Duodenal mucosa (tissue), 2 donors: ENCODE measurements at regions not wholly inside any gene's neighbourhood (a gene's known extent, or its start where the extent isn't known, plus 50 kb on each side); places are given as distances from the start of the nearest gene placed in this dataset.

Experiments
- H3K27ac ChIP-seq: one replicate; pipeline ENCODE4 v1.7.0; 2013; ENCODE audit warnings: low read depth, low read length
- H3K27me3 ChIP-seq, 2 donors: one replicate each; pipeline ENCODE4 v1.7.0; 2013; ENCODE audit warnings: low read length in 2 of 2, control low read depth in 1 of 2; ENCODE audit not compliant: insufficient read depth in 2 of 2, control insufficient read depth in 1 of 2
- H3K36me3 ChIP-seq, 2 donors: one replicate each; pipeline ENCODE4 v1.7.0; 2013; ENCODE audit warnings: low read length in 2 of 2, control low read depth in 1 of 2; ENCODE audit not compliant: insufficient read depth in 2 of 2, control insufficient read depth in 1 of 2
- H3K4me1 ChIP-seq, 2 donors: one replicate each; pipeline ENCODE4 v1.7.0; 2013; ENCODE audit warnings: low read length in 2 of 2, control low read depth in 1 of 2; ENCODE audit not compliant: insufficient read depth in 2 of 2, control insufficient read depth in 1 of 2
- H3K4me3 ChIP-seq, 2 donors: one replicate each; pipeline ENCODE4 v1.7.0; 2013; ENCODE audit warnings: low read length in 2 of 2, low read depth in 1 of 2
- H3K9ac ChIP-seq, 2 donors: one replicate each; pipeline ENCODE4 v1.7.0; 2013; ENCODE audit warnings: low read length in 2 of 2, low read depth in 1 of 2
- H3K9me3 ChIP-seq, 2 donors: one replicate each; pipeline ENCODE4 v1.7.0; 2013; ENCODE audit warnings: low read length in 2 of 2, control low read depth in 1 of 2; ENCODE audit not compliant: control insufficient read depth in 1 of 2

DNA sequence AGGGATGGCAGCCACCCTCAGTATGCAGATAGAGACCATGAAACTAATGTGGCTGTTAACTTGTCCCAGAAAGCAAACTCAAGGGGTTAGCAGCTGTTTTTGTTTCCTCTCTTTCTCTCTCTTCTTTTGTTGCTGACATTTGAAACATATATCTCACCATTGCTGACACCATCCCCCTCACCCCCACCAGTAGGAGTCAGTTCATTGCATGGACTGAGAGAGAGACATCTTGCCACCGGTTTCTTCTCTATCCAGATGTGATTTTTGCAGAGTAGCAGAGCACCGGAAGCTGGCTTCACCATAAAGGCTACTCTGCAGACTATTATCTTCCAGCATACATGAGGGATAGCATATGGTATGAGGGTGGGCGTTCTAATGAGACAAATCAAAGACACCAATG, 177.1 kb upstream of the FRG1 start:
- Histone ChIP-seq H3K4me3 (no peak overlapping the region), H3K27me3 (no peaks in the 10 kb centered on the region), H3K9me3 (no peaks in the 10 kb centered on the region), H3K9ac (no peak overlapping the region), H3K4me1 (no peaks in the 10 kb centered on the region), H3K27ac (no peak overlapping the region), H3K36me3 (no peaks in the 10 kb centered on the region)

DNA sequence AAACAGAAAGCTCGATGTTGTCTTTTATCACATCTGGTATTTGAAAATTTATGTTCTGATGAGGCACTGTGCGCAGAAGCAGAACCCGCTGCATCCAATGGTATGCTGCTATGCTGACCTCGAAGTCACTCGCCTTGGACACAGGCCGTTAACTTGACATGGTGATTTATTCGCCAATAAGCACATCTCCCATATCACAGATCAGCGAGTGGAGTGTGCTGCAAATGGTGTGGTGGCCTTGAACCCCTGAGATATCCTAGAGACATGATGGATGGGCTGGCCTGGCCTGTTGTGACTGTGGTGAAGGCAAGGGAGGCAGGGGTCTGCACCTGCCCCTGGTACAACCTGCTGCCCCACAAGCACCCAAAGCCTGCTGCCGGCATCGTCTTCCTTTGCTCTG, 175.4 kb upstream of the FRG1 start:
- Histone ChIP-seq H3K4me3 (no peak overlapping the region), H3K9ac (no peak overlapping the region), H3K4me1 (no peaks in the 10 kb centered on the region), H3K36me3 (no peaks in the 10 kb centered on the region), H3K27ac (no peak overlapping the region), H3K27me3 (no peaks in the 10 kb centered on the region), H3K9me3 (no peaks in the 10 kb centered on the region)

DNA sequence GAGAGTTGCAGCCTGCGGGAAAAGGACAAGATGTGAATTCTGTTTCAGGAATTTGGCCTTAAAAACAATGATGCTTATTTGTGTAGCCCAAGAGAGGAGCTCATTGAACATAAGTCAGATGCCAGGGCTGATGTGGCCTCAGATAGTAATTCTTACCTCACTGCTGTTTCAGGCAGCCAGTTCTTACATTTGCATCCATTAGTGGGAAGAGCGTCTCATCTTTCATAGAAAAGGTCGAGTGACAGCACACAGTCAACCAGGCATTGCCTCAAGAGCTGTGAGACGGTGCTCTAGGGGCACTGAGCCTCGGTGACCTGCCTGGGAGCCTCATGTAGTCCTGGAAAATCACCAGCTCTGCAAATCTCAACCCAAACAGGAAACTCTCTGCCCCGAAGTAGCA, 174.9 kb upstream of the FRG1 start:
- Histone ChIP-seq H3K9ac (no peak overlapping the region), H3K27me3 (no peaks in the 10 kb centered on the region), H3K4me3 (no peak overlapping the region), H3K36me3 (no peaks in the 10 kb centered on the region), H3K9me3 (no peaks in the 10 kb centered on the region), H3K27ac (no peak overlapping the region), H3K4me1 (no peaks in the 10 kb centered on the region)

DNA sequence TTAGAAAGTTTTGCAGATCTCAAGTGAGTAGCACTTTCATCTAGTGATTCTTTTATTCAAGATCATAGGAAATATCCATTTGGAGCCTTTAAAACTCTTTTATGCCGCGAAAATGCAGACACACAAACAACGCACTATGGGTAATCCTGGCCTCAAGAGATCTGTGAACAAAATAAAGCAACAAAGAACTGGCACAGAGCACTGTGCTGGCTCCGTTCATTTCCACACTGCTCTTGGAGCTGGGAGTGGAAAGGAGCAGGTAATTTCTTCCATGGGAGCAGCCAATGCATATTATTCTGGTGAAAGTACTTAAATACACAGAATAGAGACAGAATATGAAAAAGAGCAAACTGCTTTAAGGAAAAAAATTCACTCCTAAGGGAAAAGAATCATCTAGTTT, 172.7 kb upstream of the FRG1 start:
- no peak overlapping the region for H3K27ac ChIP-seq
- no peaks in the 10 kb centered on the region for H3K4me1 ChIP-seq
- no peak overlapping the region for H3K4me3 ChIP-seq
- H3K27me3 ChIP-seq: no peaks in the 10 kb centered on the region
- no peaks in the 10 kb centered on the region for H3K9me3 ChIP-seq
- H3K9ac ChIP-seq: no peak overlapping the region
- H3K36me3 ChIP-seq: no peaks in the 10 kb centered on the region

DNA sequence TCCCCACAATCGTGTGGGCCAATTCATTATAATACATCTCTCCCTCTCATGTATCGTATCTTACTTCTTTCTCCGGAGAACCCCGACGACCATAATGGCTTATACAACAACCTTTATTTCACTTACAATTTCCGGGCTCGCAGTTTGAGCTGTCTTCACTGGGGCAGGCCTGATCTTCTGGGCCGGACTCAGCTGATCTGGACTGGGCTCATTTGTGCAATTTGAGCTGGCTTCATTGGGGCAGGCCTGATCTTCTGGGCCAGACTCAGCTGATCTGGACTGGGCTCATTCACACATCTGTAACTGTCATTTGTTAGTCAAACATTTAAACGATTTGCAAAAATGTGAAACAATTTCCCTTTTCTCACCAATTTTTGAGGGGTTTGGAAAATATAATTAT, 171.5 kb upstream of the FRG1 start:
- no peaks in the 10 kb centered on the region for H3K4me1 ChIP-seq
- H3K27me3 ChIP-seq: no peaks in the 10 kb centered on the region
- no peak overlapping the region for H3K27ac ChIP-seq
- no peaks in the 10 kb centered on the region for H3K9me3 ChIP-seq
- H3K9ac ChIP-seq: no peak overlapping the region
- H3K4me3 ChIP-seq: no peak overlapping the region
- no peaks in the 10 kb centered on the region for H3K36me3 ChIP-seq

DNA sequence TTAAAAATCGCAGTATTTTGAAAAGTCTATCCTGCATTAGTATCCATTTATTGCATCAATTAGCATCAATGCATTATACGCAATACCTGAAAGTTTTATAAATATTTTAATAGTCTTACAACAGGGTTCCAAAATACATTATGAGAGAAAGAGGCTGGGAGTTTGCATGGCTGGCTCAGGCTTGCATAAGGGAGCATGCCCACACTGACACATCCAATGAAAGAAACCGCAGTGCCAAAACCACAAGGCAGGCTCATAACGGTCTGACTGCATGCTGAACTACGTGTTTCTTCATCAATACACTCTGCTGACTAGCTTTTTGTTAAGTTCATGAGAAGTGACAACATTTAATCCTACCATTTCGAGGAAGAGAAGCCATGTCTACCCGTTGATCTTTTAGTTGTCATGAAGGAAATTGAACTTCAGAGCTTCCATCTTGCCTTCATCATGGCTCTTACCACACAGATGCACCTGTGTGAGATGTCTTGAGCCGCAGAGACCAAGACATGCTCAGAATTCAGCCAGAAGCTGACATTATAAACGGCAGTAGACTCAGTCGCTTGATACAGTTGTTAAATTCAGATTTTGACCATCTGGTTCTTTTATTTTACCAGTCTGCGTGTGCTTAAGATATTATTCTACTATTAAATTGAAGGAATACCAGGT, 168.8 kb upstream of the FRG1 start:
- no peaks in the 10 kb centered on the region for H3K36me3 ChIP-seq
- no peaks in the 10 kb centered on the region for H3K27me3 ChIP-seq
- no peak overlapping the region for H3K4me3 ChIP-seq
- H3K9ac ChIP-seq: no peak overlapping the region
- H3K9me3 ChIP-seq: no peaks in the 10 kb centered on the region
- no peak overlapping the region for H3K27ac ChIP-seq
- no peaks in the 10 kb centered on the region for H3K4me1 ChIP-seq

DNA sequence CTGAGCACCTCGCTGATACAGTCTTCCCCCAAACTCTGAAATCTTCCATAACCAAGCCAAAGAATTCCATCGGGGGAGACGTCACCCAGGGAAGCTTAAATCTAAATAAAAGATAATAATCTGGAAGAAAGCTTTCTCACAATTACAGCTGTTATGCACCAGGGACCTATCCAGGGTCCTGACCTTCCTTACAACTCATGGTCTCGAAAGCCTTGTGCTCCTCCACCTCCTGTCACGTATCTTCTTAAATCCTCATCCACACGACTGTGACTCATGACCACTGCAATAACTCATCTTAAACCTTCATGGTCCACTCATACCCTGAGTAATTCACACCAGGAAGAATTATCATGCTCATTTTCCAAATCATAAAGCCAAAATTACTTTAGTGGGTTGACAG, 166.8 kb upstream of the FRG1 start:
- Histone ChIP-seq H3K4me3 (no peak overlapping the region), H3K27ac (no peak overlapping the region), H3K9ac (no peak overlapping the region), H3K9me3 (no peaks in the 10 kb centered on the region), H3K27me3 (no peaks in the 10 kb centered on the region), H3K36me3 (no peaks in the 10 kb centered on the region), H3K4me1 (no peaks in the 10 kb centered on the region)

DNA sequence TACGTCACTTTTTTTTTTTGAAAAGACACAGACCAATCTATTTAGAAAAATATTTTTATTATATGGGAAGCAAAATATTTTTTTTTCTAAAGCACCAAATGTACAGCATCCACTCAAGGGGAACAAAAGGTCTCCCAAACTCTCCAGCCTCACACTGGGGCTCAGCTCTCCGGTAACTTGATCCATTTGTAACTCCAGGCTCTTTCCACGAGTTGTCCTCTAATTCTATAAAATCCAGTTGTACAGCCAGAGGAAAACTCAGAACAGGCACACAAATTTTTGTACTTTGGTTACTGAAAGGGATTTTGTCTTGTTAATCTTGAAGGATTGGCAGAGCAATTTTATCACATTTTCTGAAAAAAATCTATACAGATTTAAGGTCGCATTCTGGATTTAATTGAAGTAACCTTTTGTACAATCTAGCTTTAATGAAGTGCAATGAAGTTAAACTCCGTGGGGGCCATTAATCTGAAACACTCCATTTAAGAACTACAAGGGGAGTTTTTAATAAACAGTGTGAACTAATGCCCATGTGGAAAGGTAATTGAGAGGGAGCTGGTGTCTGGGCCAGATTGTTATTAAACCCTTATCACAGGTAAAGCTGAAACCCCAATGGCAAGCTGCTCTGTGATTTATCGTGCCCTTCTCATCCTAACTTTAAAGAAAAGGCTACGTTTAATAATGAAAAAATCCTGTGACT, 161.2 kb upstream of the FRG1 start:
- no peaks in the 10 kb centered on the region for H3K27me3 ChIP-seq
- no peaks in the 10 kb centered on the region for H3K9me3 ChIP-seq
- H3K36me3 ChIP-seq: no peaks in the 10 kb centered on the region
- no peak overlapping the region for H3K9ac ChIP-seq
- H3K4me1 ChIP-seq: no peaks in the 10 kb centered on the region
- H3K4me3 ChIP-seq: no peak overlapping the region
- no peak overlapping the region for H3K27ac ChIP-seq

DNA sequence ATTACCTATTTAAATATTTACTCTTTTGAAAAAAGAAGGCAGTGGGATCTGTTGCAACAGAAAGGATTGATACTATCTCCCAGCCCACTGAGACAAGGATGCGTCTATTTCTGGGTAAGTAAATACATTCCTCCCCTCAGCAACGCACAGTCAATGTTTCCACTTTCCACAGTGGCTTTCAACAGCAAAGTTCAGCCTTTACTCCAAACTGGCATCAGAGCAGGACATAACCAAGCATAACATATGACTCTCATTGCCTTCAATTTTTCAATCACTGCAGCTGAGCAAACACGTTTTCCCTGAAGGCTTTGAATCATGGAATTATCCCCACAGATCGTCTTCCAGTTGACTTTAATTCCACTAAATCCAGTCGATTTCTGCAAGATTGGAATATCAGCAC, 160.3 kb upstream of the FRG1 start:
- Histone ChIP-seq H3K27ac (no peak overlapping the region), H3K4me1 (no peaks in the 10 kb centered on the region), H3K9ac (no peak overlapping the region), H3K9me3 (no peaks in the 10 kb centered on the region), H3K27me3 (no peaks in the 10 kb centered on the region), H3K36me3 (no peaks in the 10 kb centered on the region), H3K4me3 (no peak overlapping the region)

DNA sequence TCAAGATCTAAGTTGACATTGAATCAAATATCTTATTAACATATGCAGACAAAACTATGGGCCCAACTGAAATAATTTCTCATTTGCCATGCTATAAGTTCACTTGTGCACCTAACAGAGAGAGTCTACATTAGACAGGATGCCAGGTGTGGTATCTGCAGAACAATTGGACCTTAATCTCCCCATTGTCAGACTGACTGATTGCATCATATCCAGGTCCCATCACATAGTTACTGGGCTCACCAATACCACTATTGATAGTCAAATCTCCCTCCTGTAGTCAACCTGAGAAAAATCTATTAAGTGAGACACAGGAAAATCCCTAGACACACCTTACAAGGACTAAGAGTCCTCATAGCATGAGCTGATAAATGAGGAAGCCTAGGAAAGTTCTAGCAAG, 156.0 kb upstream of the FRG1 start:
- H3K4me1 ChIP-seq: no peaks in the 10 kb centered on the region
- no peak overlapping the region for H3K4me3 ChIP-seq
- H3K9me3 ChIP-seq: no peaks in the 10 kb centered on the region
- no peak overlapping the region for H3K27ac ChIP-seq
- no peak overlapping the region for H3K9ac ChIP-seq
- H3K27me3 ChIP-seq: no peaks in the 10 kb centered on the region
- no peaks in the 10 kb centered on the region for H3K36me3 ChIP-seq
